SKM-1 (cell line): ENCODE measurements at regions not wholly inside any gene's neighbourhood (a gene's known extent, or its start where the extent isn't known, plus 50 kb on each side); places are given as distances from the start of the nearest gene placed in this dataset.
A peak's percentile ranks its signal among the peaks of the same experiment; 100 is the strongest.
"Not testable (repeated sequence)": the region's sequence is repeated elsewhere in the genome, so short reads cannot be mapped to it uniquely, and the experiment has no call there.

Source experiments
- DNase-seq: peaks from one replicate; lab custom pipeline; 2025; ENCODE audit not compliant: unreplicated experiment; lab: John Stamatoyannopoulos, UW

DNA sequence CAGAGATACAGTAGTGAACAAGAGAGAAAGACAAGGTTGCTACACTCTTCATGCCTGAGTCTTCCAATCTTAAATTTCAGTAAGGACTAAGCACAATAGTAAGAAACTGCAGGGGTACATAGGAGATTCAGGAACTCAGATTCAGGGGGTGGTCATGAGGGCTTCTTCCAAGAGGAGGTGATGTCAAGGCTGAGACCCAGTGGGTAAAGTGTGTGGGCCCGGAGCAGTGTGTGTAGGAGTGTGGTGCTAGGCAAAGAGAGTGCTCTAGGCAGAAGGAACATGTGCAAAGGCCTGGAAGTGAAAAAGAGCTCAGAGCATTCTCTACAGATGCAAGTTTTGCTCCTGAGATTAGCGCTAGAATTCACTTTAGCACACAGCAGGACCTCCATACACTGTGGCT is 102.9 kb upstream of the SPATA12 start:
- no peak for DNase-seq

- no peak for DNase-seq
Measured at GRCh38 chr3:56956906-56957305, 103.6 kb upstream of the SPATA12 start.

DNA sequence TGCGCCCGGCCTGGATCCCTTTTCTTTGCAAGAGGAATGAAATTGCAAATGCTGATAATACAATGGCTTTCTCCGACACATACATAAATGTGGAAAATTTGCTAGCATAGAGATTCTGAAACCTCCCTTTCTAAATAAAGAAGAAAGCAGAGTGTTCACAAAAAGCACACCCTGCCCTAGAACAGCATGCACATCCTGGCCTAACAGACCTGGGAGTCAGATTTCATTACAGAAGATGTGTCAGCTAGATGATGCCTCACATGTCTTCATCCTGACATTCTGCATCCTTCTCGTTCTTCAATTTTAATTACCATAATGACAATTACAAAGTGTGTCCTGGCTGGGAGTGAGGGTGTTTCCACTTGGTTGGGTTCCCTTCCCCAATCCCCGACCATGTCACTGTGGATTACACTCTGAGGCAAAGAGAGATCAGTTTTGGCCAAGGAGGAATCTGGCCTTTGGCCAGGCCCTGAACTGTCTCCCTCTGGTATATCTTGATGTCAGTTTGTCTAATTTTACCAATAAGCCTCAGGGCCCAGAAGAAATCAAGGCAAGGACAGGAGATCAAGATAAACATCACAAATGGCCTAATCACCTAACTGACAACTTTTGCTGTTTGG is 104.9 kb upstream of the SPATA12 start:
- DNase-seq = no peak

DNA sequence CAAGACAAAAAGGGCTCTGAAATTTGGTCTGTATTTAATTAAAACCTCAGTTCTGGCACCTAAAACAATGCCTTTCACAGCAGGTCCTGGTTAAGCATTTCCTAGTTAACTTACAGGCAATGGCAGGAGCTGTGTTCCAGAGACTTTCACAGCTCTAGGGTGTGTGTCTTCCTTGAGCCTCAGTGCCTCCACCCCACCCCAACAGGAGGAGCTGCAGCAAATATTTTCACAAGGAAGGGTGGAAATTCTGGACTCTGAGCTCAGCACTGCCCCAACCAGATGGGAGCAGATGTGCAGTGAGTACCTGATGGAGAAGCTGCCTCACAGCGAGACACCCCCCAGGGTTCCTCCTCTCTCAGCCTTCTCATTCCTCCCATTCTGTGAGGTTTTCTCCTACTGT is 106.3 kb upstream of the SPATA12 start:
- DNase-seq = no peak

DNA sequence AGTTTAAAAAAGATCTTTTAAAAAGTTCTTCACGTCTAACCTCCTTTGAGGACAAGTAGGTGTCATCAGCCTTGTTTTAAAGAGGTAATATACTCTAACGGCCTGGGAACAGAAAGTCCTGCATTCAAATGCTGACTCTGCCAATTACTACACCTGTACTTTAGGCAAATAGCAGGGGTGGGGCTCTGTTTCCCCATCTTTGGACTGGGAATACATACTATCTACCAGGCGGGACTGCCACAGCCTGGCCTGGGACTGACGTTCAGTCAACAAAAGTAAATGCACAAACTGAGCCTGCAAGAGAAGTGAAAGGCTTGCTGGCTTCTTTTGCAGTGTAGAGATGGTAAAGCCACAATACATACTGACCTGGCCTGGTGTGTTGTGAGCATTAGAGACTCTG is 107.6 kb upstream of the SPATA12 start:
- DNase-seq = no peak

DNA sequence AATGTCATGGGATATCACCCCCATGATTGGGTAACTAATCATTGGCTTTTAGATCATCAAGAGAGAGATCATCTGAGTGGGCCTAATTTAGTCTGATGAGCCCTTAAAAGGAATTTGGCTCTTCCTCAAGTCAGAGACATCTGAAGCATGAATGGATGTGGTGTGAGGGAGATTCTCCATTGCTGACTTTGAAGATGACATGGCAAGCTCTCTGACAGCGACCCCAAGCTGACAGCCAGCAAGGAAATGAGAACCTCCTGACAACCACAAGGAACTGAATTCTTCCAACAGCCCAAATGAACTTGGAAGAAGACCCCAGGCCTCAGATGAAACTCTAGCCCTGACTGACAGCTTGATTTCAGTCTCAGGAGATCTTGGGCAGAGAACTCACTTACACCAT is 108.4 kb upstream of the SPATA12 start:
- DNase-seq = no peak

DNA sequence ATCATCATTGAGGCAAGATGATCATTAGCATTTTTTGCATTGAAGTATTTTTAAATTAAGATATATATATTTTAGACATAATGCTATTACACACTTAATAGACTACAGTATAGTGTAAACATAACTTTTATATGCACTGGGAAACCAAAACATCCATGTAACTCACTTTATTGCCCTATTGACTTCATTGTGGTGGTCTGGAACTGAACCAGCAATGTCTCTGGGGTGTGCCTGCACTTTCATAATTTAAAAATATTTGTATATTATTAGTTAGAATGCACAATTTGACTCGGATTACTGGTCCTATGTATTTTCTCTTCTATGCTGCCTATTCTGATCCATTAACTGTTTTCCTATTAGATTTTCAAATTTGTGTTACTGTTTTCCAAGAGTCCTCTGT is 109.1 kb upstream of the SPATA12 start:
- no peak for DNase-seq

- not testable (repeated sequence) for DNase-seq
Measured at GRCh38 chr3:56945378-56945777, 115.1 kb upstream of the SPATA12 start.

GRCh38 chr3:56942523-56942922 is 117.9 kb upstream of the SPATA12 start:
- DNase-seq = no peak

DNA sequence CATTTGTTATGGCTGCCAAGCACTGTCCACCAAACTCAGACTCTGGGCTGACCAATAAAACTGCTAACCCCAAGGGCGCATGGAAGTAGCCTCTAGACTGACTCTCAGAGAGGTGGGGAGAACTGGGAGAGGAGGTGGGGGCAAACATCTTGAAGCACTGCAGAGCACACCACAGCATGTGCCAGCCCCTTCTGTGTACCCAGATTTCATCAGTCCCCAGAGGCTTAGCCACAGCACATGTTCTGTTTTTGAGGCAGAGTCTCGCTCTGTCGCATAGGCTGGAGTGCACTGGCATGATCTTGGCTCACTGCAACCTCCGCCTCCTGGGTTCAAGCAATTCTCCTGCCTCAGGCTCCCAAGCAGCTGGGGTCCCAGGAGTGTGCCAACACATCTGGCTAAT is 119.5 kb upstream of the SPATA12 start:
- no peak for DNase-seq

DNA sequence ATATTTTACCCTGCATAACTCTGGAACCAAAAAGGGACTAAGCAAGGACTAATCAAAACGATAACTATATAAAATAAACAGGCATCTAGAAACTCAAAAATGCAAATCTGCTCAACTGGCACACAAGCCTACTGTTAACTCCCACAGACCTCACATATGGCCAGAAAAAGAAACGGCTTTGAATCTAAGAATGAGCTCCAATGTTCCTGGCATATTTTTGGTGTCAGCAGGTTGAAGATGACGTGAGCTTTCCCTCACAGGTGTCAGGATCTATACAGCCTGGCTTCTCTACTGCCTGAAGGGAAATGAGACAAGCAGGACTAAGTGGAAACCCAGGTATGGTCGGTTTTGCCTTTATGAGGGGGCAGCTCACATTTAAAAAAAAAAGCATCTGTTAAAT is 120.1 kb upstream of the SPATA12 start:
- no peak for DNase-seq

DNA sequence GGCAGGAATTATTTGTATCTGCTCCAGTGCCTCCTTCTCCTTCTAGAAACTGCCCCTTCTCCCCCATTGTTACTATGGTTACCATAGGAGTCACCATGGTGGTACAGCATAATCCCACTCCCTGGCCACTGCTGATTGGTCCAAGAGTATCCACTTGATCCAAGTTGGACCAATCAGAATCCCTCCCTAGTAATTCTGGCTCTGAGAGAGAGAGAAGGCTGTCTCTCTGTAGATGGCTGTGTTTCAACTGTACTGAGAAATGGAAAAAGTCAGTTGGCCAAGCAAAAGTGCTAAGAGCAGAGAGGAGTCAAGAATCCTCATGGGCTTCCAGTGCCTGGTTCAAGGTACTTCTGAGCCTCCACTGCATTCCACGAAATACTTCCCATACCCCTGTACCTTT is 120.6 kb upstream of the SPATA12 start:
- DNase-seq = no peak

DNA sequence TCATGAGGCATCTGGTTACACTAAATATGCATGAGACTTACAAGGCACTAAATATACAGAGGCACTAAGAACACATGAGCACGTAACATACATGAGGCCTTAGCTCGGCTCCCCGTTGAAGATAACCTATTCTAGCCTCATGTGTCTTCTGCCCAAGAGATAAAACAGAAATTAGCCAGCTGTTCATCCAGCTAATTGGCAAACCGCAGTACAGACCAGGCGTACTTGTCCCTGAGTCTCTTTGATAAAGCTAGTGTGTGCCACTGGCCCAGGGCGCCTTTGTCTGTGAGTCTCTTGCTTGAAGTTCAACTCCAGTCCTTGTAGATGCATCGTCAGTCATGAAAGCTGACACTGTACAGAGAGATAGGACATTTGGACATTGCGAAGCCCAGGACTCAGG is 121.9 kb upstream of the SPATA12 start:
- no peak for DNase-seq

DNA sequence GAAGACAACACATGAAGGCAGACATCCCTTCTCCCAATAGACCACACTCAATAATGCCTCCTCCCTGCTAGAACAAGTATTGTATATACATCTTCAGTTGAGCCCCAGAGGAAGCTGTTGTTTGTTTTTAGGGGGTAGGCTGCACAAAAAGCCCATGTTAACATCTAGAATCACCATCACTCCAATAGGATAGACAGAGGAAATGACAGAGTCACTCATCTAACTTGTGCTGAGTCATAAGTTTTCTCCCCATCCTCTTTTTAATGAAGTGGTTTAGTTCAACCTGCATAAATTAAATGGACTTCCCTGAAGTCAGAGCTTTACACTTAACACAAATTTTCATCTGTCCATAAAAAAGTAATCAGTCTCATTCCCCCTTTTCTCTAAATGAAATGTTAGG is 122.9 kb upstream of the SPATA12 start:
- no peak for DNase-seq

DNA sequence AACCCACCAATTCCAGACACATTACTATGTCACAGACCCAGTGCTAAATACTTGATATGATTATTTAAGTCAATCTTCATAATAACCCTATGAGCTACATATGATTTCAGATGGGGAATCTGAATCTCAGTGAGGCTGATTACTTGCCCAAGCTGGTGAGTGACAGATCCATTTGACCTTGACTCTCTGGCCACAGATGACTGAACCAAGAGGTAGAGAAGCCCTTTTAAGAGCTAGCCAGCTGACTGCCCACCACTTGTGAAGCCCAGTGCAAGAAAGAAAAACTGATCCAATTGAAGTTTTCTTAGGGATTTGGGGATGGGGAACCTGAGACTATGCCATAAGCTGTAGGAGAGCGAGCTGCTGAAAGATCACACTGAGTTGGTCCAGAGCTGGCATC is 124.7 kb upstream of the SPATA12 start:
- no peak for DNase-seq

DNA sequence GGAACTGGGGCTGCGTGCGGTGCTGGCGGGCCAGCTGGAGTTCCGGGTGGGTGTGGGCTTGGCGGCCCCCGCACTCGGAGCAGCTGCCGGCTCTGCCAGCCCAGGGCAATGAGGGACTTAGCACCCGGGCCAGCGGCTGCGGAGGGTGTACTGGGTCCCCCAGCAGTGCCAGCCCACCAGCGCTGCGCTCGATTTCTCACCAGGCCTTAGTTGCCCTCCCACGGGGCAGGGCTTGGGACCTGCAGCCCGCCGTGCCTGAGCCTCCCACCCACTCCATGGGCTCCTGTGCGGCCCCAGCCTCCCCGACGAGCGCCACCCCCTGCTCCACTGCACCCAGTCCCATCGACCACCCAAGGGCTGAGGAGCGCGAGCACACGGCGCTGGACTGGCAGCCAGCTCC is 126.0 kb upstream of the SPATA12 start:
- not testable (repeated sequence) for DNase-seq

DNA sequence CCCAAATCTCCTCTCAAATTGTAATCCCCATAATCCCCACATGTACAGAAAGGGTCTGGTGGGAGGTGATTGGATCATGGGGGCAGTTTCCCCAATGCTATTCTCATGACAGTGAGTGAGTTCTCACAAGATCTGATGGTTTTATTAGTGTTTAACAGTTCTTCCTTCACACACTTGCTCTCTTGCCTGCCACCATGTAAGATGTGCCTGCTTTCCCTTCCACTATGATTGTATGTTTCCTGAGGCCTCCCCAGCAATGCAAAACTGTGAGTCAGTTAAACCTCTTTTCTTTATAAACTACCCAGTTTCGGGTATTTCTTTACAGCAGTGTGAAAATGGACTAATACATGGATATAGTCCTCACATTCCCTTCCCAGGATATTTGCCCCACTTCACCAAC is 126.7 kb upstream of the SPATA12 start:
- no peak for DNase-seq

GRCh38 chr3:56932866-56933265 is 127.6 kb upstream of the SPATA12 start:
- no peak for DNase-seq

DNA sequence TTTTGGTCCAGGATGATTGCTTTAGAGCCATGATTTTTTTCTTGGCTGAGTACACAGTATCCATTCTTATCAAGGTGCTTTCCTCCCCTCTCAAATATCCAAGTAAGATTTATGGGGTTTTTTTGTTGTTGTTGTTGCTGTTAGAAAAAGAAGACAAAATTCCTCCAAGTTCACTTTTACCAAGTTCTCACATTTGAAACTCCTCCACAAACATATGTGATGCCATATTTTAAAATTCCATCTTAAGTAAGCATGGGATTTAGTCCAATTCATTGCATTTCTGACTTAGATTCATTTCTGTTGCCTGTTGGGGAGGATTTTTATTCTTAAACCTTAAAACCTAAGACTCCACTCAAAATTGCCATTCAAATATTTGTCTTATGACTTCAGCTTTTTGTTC is 128.6 kb upstream of the SPATA12 start:
- DNase-seq = no peak

DNA sequence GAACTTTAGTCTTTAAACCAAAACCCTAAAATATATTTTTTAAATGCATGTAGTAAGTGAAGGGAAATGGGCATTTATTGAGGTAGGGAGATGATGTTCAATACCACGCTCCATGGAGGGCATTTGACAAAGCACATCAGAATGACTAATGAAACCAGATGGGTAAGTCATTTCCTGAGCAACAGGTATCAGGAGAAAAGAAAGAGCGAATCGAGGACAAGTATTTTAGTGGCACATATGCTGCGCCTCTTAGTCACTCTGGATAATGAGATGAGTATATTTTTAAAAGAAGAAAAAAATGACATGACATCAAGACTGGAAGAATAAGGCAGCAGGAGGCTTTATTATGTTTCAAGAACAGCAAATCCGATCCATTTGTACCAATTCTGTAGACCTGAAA is 129.0 kb upstream of the ARHGEF3 start:
- DNase-seq = no peak

DNA sequence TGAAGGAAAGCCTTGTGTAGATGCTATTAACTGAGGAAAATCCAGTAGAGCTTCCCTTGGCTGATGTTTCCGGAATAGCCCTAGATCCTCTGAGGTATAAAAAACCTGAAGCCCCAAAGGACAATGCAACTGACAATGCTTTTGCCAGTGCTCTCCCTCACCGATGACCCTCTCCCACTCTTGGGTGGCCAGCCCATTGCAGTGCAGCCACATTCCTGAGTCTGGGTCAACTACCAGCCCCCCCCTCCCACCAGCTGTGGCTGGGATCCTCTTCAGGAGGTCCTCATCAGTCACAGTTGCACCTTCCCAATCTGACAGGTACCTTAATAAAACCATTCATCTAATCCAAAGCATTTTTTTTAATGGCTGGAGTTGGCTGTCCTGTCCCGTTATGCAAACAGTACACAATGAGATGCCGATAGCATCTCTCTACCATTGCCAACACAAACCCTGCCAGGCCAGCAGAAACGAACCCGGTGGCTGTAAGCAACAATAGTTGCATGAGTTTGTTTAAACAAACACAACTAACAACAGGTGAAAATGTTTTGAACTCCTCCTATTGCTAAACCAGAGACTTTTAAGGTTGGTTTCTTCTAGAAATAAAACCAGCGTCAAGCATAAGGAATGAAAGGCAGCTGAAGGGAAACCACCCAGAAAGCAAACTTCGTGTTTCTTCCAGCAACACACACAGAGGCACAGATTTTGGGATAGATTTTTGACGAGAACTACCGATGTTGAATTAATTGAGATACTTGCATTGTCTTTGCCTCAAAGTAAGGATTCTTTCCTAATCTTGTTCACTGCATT is 128.3 kb upstream of the ARHGEF3 start:
- DNase-seq = no peak

- DNase-seq = peak; percentile 16
Measured at GRCh38 chr3:56928379-56929068, 126.8 kb upstream of the ARHGEF3 start.
